Mesendoderm (in vitro differentiated cells): ENCODE measurements at regions not wholly inside any gene's neighbourhood (a gene's known extent, or its start where the extent isn't known, plus 50 kb on each side); places are given as distances from the start of the nearest gene placed in this dataset.
"Not testable (repeated sequence)": the region's sequence is repeated elsewhere in the genome, so short reads cannot be mapped to it uniquely, and the experiment has no call there.

Experiments
- DNase-seq: peaks from one replicate; pipeline ENCODE4 v3.0.0; 2013
- H2AK5ac ChIP-seq: 2 replicates; pipeline ENCODE4 v1.6.1; 2013; ENCODE audit warnings: low read length, inconsistent platforms
- H2BK120ac ChIP-seq: 2 replicates; pipeline ENCODE4 v1.6.1; 2013; ENCODE audit warnings: low read depth, mild to moderate bottlenecking, low read length, moderate library complexity, mixed read lengths
- H2BK15ac ChIP-seq: replicated peaks from 2 replicates; pipeline ENCODE4 v1.6.1; 2013; ENCODE audit warnings: low read depth, mild to moderate bottlenecking, moderate library complexity
- H2BK5ac ChIP-seq: 2 replicates; pipeline ENCODE4 v1.6.1; 2013; ENCODE audit warnings: low read length, inconsistent platforms
- H3K18ac ChIP-seq: 2 replicates; pipeline ENCODE4 v1.6.1; 2013; ENCODE audit warnings: mild to moderate bottlenecking, low read length, mixed read lengths
- H3K23ac ChIP-seq: one replicate; pipeline ENCODE4 v1.6.1; 2013; ENCODE audit warnings: low read length
- H3K27ac ChIP-seq: 2 replicates; pipeline ENCODE4 v1.5.1; 2013; ENCODE audit warnings: low read depth, mild to moderate bottlenecking, inconsistent platforms, low read length, moderate library complexity
- H3K27me3 ChIP-seq: 2 replicates; pipeline ENCODE4 v1.6.1; 2013; ENCODE audit warnings: low read length, control low read depth, mild to moderate bottlenecking, inconsistent platforms; ENCODE audit not compliant: insufficient read depth, poor library complexity
- H3K36me3 ChIP-seq: 2 replicates; pipeline ENCODE4 v1.6.1; 2013; ENCODE audit warnings: low read length, inconsistent platforms; ENCODE audit not compliant: control insufficient read depth, insufficient read depth
- H3K4ac ChIP-seq: one replicate; pipeline ENCODE4 v1.6.1; 2013; ENCODE audit warnings: low read depth, mild to moderate bottlenecking, low read length, moderate library complexity
- H3K4me1 ChIP-seq: 2 replicates; pipeline ENCODE4 v1.6.1; 2013; ENCODE audit warnings: low read depth, low read length, inconsistent platforms; ENCODE audit not compliant: control insufficient read depth
- H3K4me2 ChIP-seq: 2 replicates; pipeline ENCODE4 v1.6.1; 2013; ENCODE audit warnings: low read length
- H3K4me3 ChIP-seq: 2 replicates; pipeline ENCODE4 v1.5.1; 2013; ENCODE audit warnings: mild to moderate bottlenecking, low read length
- H3K56ac ChIP-seq: one replicate; pipeline ENCODE4 v1.6.1; 2013; ENCODE audit warnings: low read length
- H3K79me1 ChIP-seq: 2 replicates; pipeline ENCODE4 v1.6.1; 2013; ENCODE audit warnings: low read length, inconsistent platforms
- H3K79me2 ChIP-seq: 2 replicates; pipeline ENCODE4 v1.6.1; 2013; ENCODE audit warnings: mild to moderate bottlenecking, low read length; ENCODE audit not compliant: control insufficient read depth, insufficient read depth
- H3K9ac ChIP-seq: 2 replicates; pipeline ENCODE4 v1.6.1; 2013; ENCODE audit warnings: low read length, inconsistent platforms
- H4K5ac ChIP-seq: one replicate; pipeline ENCODE4 v1.6.1; 2013; ENCODE audit warnings: low read length
- H4K8ac ChIP-seq: one replicate; pipeline ENCODE4 v1.6.1; 2013; ENCODE audit warnings: low read depth, mild to moderate bottlenecking, control low read depth, low read length, moderate library complexity
- WGBS: extraction: QIAGEN DNeasy Blood & Tissue Kit; methylation state at CpG from one replicate; pipeline ENCODE4 v1.1.7; 2013; ENCODE audit warnings: low lambda C conversion rate, missing lambda C conversion rate; ENCODE audit not compliant: insufficient coverage; ENCODE audit errors: extremely low coverage; 5-methylcytosine and 5-hydroxymethylcytosine counted together

DNA sequence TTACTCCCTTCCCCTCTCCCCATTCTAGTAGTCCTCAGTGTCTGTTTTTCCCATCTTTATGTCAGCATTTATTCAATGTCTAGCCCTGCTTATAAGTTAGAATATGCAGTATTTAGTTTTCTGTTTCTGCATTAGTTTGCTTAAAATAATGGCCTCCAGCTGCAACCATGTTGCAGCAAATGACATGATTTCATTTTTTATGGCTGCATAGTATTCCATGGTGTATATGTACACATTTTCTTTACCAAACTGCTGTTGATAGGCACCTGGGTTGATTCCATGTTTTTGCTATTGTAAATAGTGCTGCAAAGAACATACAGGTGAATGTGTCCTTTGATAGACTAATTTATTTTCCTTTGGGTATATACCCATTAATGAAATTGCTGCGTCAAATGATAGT, 267.7 kb downstream of the SRGAP2C start:
- Histone ChIP-seq H3K18ac (no peak overlapping the region), H3K56ac (no peak overlapping the region), H2AK5ac (no peak overlapping the region), H3K79me1 (no peaks in the 10 kb centered on the region), H3K9ac (no peak overlapping the region), H4K5ac (no peak overlapping the region), H3K27ac (no peak overlapping the region), H3K4me3 (no peak overlapping the region), H3K4me2 (no peak overlapping the region), H2BK5ac (no peak overlapping the region), H2BK15ac (no peak overlapping the region), H4K8ac (no peak overlapping the region), H3K27me3 (no peaks in the 10 kb centered on the region), H2BK120ac (no peak overlapping the region), H3K36me3 (no peaks in the 10 kb centered on the region), H3K4me1 (no peaks in the 10 kb centered on the region), H3K23ac (no peak overlapping the region), H3K4ac (no peak overlapping the region), H3K79me2 (no peaks in the 10 kb centered on the region)
- WGBS, result no CpG with 5 or more reads among the region's 1 CpG
- no peak for DNase-seq

DNA sequence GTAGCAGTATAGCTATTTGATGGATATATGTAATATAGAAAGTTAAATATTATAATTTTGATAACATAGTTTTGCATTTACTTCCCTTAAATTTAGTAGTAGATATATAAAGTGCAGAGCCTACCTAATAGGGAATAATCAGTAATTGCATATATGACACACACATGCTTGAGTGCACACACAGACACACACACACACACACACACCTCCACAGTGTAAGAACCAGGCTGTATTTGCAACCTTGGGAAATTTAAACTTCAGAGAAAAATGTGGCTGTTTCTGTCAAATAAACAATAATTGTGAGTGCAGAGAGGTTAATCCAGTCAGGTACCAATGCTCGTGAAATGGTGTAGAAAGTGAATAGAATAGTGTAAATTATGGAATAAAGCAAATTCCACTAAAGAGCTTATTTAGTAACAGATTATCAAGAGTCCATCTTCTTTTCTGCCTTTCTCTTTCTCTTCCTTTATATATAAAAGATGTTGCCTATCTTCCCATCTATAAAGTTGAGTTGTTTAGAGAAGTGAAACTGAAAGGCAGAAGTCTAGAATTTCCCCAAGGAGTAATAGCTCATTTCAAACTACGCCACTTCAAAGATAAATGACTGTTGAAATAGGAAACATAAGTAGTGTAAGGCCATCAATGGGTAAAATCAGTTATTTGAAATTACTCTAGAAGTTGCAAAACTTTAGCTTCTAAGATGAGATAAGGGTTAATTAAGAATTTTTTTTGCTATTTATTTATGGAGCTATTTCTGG, 273.7 kb downstream of the SRGAP2C start:
- Histone ChIP-seq H3K36me3 (no peaks in the 10 kb centered on the region), H4K5ac (no peak overlapping the region), H2AK5ac (no peak overlapping the region), H3K79me1 (no peaks in the 10 kb centered on the region), H3K4me3 (no peak overlapping the region), H2BK15ac (no peak overlapping the region), H3K27me3 (no peaks in the 10 kb centered on the region), H3K4me2 (no peak overlapping the region), H3K4me1 (no peaks in the 10 kb centered on the region), H3K4ac (no peak overlapping the region), H2BK5ac (no peak overlapping the region), H3K79me2 (no peaks in the 10 kb centered on the region), H2BK120ac (no peak overlapping the region), H4K8ac (no peak overlapping the region), H3K9ac (no peak overlapping the region), H3K27ac (no peak overlapping the region), H3K18ac (no peak overlapping the region), H3K56ac (no peak overlapping the region), H3K23ac (no peak overlapping the region)
- WGBS, result no CpG with 5 or more reads among the region's 2 CpGs
- no peak for DNase-seq

DNA sequence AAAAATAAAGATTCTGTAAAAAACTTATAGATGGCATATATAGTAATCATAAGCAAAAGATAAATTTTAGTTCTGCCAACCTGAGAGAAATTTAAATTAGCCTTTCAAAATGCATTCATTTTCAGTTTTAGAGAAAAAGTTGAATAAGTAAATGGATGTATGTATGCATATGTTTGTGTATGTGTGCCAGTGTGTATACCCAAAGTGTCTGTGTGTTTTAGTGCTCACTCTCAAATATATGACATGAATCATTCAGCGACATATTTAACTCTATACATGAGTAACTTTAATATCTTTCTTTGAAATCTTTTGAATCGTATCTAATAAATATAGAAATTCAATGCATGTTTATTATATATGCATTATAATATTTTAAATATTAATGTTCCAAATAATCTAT, 274.5 kb downstream of the SRGAP2C start:
- H3K4ac ChIP-seq, result no peak overlapping the region
- no peak overlapping the region for H3K4me3 ChIP-seq
- WGBS, result no CpG with 5 or more reads among the region's 2 CpGs

DNA sequence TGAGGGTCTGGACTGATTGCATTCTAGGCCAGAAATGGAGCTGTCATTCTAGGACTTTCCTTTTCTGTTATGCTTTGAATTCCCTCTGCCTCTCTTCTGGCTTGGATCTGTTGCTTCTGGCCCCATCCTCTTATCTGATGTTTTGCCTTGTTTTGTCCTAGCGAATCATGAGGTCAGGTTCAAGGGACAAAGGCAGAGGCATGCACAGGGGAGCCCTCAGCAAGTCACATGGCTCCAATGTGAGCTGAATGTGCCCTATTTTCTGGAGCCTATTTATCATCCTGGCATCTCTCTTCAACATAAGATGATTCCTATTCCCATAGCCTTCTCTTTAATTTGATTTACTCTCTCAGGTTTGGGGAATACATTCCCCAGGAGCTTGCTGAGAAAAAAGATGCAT, 284.6 kb downstream of the SRGAP2C start:
- no CpG with 5 or more reads among the region's 1 CpG for WGBS
- not testable (repeated sequence) for H3K4me1 ChIP-seq, H3K36me3 ChIP-seq, H2BK5ac ChIP-seq, H3K4me3 ChIP-seq, H3K79me1 ChIP-seq, H2BK120ac ChIP-seq, H3K56ac ChIP-seq, H3K79me2 ChIP-seq, H3K4me2 ChIP-seq, H3K27me3 ChIP-seq, H3K4ac ChIP-seq, H3K23ac ChIP-seq, H2BK15ac ChIP-seq, H3K18ac ChIP-seq, H3K9ac ChIP-seq, H4K5ac ChIP-seq, H2AK5ac ChIP-seq, H3K27ac ChIP-seq, H4K8ac ChIP-seq
- DNase-seq, result peak; percentile 1

More for the DNA sequence above, 274.5 kb downstream of the SRGAP2C start:
- Histone ChIP-seq H3K79me2 (no peaks in the 10 kb centered on the region), H3K36me3 (no peaks in the 10 kb centered on the region), H3K4me1 (no peaks in the 10 kb centered on the region), H2BK120ac (no peak overlapping the region), H4K5ac (no peak overlapping the region), H2BK5ac (no peak overlapping the region), H3K79me1 (no peaks in the 10 kb centered on the region), H3K27ac (no peak overlapping the region), H3K23ac (no peak overlapping the region), H2BK15ac (no peak overlapping the region), H4K8ac (no peak overlapping the region), H3K18ac (no peak overlapping the region), H2AK5ac (no peak overlapping the region), H3K4me2 (no peak overlapping the region), H3K27me3 (no peaks in the 10 kb centered on the region), H3K56ac (no peak overlapping the region), H3K9ac (no peak overlapping the region)
- DNase-seq, result no peak

DNA sequence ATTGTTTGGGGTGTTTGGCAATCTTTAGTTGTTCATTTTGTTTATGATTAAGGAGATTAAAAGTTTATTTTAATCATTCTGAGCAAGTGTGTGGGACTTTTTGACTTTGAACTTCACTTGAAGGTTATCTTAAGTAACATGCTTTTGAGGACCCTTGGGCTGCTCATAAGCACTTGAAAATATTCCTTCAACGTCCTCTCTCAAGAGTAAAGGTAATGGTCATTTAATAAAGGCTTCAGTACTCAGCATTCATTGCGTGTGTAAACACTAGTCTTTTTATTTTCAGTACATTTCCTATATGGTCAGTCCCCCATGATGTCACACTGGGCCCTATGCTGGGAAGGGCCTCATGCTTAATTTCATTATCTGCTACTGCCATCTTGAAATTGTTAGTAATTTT, 285.6 kb downstream of the SRGAP2C start:
- H4K5ac ChIP-seq, H3K4ac ChIP-seq, H2BK5ac ChIP-seq, H3K56ac ChIP-seq, H2BK15ac ChIP-seq, H3K4me3 ChIP-seq, H3K4me1 ChIP-seq, DNase-seq, H3K4me2 ChIP-seq, H3K79me1 ChIP-seq, H3K23ac ChIP-seq, H2BK120ac ChIP-seq, H3K18ac ChIP-seq, H3K36me3 ChIP-seq, H4K8ac ChIP-seq, H3K27ac ChIP-seq, H3K9ac ChIP-seq, H3K79me2 ChIP-seq, H3K27me3 ChIP-seq, H2AK5ac ChIP-seq: not testable (repeated sequence)
- WGBS, result no CpG with 5 or more reads among the region's 2 CpGs

DNA sequence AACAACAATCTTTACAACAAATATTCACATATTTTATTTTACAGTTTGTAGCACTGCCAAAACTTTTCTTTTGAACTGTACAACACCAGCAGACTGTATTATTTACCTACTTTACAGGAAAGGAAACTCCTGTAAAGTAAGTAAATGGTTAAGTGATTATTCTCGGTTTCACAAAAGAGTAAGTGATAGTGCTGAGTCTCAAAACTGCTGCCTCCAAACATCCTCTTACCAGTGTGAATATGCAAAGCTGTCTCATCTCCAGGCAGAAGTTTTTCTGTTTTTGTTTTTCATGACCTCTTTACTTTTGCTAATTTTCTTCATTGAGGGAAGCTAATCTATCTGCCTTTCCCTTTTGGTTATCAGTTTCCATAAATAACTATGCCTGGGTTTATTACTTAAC, 286.7 kb downstream of the SRGAP2C start:
- H4K8ac ChIP-seq, result no peak overlapping the region
- no peaks in the 10 kb centered on the region for H3K36me3 ChIP-seq
- no peak overlapping the region for H3K23ac ChIP-seq
- no peak overlapping the region for H2BK5ac ChIP-seq
- no peak overlapping the region for H2BK120ac ChIP-seq
- no peak overlapping the region for H3K27ac ChIP-seq
- WGBS, result no CpG with 5 or more reads among the region's 1 CpG
- no peak for DNase-seq
- H2AK5ac ChIP-seq, result no peak overlapping the region
- no peak overlapping the region for H3K4me2 ChIP-seq
- H4K5ac ChIP-seq, result no peak overlapping the region
- no peaks in the 10 kb centered on the region for H3K79me1 ChIP-seq
- no peak overlapping the region for H3K4ac ChIP-seq
- H3K4me1 ChIP-seq, result no peaks in the 10 kb centered on the region
- H3K4me3 ChIP-seq, result no peak overlapping the region
- no peaks in the 10 kb centered on the region for H3K27me3 ChIP-seq
- no peaks in the 10 kb centered on the region for H3K79me2 ChIP-seq
- H3K56ac ChIP-seq, result no peak overlapping the region
- no peak overlapping the region for H2BK15ac ChIP-seq
- no peak overlapping the region for H3K18ac ChIP-seq
- no peak overlapping the region for H3K9ac ChIP-seq
